ENCODE measurements at regions not wholly inside any gene's neighbourhood (a gene's known extent, or its start where the extent isn't known, plus 50 kb on each side); places are given as distances from the start of the nearest gene placed in this dataset.
"Not testable (repeated sequence)": the region's sequence is repeated elsewhere in the genome, so short reads cannot be mapped to it uniquely, and the experiment has no call there.

DNA sequence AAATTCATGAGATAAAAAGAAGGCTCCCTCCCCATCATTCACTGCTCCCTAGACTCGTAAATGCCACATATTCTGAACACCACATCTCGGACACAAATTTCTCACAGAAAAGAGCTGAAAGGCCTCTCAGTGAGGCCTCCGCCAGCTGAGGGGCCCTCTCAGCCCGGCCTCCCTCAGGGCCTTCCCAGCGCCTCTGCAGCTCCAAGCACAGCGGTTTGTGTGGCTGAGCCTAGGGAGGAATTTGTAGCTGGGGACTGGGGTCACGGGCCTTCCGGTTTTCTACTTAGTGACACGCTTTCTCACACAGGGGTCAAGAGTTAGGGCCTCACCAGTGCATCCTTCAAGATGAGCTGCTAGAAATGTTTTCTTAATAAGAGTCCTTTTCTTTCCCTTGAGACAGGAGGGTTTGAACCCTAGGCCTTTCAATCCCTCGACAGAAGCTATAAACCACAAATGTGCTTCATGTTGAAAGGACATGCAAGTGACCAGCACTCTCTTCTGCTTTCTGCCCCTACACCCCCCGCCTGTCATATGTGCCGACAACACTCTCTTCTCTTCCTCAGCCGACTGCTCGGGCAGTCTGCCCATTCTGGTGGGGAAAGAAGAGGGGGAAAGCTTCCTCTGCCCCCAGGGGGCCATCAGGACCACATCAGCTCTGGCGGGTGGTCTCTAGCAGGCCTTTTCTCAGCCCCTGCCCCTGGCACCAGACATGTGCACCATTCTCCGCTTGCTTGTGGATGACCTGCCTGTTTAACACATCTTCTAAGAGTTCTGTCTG lies 104.9 kb downstream of the CHIC2 start:
- DNase-seq (ENCODE audit: low read depth in 2 of 2): no peak

DNA sequence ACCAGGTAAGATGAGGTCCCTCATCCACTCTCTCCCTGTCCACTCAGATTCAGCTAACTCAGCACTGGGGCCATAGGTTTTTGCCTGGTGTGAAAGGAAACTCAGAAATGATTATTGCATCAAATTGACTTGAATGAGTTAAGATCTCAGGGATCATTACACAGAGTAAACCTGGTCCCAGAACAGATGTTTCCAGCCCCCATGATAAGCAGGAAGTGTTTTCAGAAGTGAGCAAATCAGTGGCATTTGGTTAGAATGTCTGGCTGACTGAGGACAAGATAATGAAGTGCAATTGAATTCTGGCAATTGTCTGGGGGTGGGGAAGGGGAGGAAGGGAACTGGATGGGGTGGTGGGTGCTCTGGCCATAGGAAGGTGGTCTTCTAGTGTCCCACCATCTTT lies 108.0 kb downstream of the CHIC2 start:
- no peak for DNase-seq (ENCODE audit: low read depth in 2 of 2)

GRCh38 chr4:53956053-53956452 lies 108.4 kb downstream of the CHIC2 start:
- DNase-seq (ENCODE audit: low read depth in 2 of 2): no peak

- DNase-seq (ENCODE audit: low read depth in 2 of 2): no peak
Measured at GRCh38 chr4:53951414-53951813, 113.0 kb downstream of the CHIC2 start.

GRCh38 chr4:53943345-53944085 lies 120.9 kb downstream of the CHIC2 start:
- no peak for DNase-seq (ENCODE audit: low read depth in 2 of 2)

DNA sequence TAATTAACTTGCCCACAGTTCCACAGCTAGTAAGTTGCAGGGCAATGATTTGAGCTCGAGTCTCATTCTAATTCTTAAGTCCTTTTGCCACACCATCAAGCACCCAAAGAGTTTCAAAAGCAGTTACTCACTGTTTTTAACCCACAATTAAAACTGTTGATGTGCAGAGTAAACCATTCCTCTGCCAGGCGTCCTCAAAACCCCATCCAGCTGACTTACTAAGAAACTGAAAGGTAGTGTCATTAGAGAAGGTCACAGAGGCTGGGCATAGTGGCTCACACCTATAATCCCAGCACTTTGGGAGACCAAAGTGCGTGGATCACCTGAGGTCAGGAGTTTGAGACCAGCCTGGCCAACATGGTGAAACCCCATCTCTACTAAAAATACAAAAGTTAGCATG lies 121.7 kb downstream of the CHIC2 start:
- no peak for DNase-seq (ENCODE audit: low read depth in 2 of 2)

DNA sequence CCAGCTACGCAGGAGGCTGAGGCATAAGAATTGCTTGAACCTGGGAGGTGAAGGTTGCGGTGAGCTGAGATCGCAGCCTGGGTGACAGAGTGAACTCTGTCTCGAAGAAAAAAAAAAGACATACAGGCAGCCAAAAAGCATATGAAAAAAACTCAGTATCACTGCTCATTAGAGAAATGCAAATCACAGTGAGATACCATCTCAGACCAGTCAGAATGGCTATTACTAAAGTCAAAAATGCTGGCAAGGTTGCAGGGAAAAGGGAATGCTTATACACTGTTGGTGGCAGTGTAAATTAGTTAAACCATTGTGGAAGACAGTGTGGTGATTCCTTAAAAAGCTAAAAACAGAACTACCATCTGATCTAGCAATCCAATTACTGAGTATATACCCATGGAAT lies 123.1 kb downstream of the CHIC2 start:
- DNase-seq (ENCODE audit: low read depth in 2 of 2): no peak

DNA sequence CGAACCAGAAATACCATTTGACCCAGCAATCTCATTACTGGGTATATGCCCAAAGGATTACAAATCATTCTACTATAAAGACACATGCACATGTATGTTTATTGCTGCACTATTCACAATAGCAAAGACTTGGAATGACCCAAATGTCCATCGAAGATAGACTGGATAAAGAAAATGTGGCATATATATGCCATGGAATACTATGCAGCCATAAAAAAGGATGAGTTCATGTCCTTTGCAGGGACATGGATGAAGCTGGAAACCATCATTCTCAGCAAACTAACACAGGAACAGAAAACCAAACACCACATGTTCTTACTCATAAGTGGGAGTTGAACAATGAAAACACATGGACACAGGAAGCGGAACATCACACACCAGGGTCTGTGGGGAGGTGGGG lies 124.5 kb downstream of the CHIC2 start:
- not testable (repeated sequence) for DNase-seq (ENCODE audit: low read depth in 2 of 2)

- no peak for DNase-seq (ENCODE audit: low read depth in 2 of 2)
Measured at GRCh38 chr4:53937918-53938317, 126.5 kb downstream of the CHIC2 start.

DNA sequence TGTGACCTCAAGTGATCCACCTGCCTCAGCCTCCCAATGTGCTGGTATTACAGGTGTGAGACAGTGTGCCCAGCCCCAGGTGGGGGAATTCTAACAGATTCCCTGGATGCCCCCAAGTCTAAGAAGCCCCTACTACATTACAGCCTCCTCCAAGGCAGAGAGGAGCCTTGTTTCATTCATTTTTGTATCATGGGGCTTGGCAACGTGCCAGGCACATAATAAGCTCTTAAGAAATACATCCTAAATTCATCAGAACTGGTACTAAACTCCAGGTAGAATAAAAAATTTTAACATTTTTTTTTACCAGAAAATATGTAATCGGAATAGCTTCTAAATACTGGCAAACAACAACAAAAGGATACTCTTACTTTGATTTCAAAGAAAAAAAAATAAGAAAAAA lies 127.1 kb downstream of the CHIC2 start:
- DNase-seq (ENCODE audit: low read depth in 2 of 2): no peak

DNA sequence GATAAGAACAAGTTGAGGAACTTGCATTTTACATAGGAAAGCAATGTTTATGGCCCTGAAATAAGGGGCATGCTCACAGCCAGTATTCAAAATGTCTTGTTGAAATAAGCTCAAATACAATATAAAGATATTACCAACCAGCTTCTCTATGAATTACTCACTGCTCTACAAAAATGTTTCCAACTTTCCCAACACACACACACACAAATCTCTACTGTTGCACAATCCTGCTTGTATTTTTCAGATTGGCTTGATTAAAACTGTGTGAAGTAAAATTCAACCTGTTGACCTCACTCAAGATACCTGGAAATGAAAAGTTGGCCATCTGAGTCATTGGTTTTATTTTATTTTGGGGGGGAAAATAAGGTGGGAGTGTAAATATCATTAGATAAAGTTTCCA lies 128.6 kb downstream of the CHIC2 start:
- no peak for DNase-seq (ENCODE audit: low read depth in 2 of 2)

DNA sequence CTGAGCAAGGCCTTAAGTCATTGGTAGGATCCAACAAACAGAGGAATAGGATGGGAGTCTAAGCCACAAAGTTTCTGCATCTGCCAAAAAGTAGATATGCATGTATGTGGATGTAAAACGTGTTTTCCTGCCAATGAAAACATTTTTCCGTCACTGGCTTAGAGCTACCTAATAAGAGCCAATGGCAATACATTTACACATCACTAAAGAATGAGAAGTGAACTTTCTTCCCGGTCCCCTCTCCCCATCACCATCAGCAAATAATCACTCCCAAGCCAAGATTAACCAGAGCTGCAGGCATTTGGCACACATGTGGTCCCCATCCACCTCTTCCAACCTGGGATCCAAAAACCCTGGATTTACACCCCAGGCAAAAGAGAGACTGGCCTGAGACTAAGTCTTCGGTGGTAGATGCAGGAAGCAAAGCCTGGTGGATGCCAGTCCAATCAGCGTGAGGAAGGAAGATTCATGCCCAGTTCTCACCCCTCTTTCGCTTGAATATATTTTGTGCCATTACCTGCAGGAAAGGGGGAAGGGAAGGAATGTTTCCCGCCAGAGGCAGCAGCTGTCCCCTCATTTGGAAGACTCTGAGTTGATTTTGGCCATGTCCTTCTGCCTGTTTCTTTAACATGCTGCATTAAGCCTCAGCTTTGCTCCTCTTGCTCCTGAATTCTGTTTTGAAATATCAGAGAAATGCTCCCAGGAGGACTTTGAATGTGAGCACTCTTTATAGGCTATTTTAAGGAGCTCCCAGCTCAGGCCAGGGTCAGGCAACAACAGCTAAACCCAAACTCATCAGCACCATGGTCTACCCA lies 131.4 kb downstream of the CHIC2 start:
- DNase-seq (ENCODE audit: low read depth in 2 of 2): no peak

DNA sequence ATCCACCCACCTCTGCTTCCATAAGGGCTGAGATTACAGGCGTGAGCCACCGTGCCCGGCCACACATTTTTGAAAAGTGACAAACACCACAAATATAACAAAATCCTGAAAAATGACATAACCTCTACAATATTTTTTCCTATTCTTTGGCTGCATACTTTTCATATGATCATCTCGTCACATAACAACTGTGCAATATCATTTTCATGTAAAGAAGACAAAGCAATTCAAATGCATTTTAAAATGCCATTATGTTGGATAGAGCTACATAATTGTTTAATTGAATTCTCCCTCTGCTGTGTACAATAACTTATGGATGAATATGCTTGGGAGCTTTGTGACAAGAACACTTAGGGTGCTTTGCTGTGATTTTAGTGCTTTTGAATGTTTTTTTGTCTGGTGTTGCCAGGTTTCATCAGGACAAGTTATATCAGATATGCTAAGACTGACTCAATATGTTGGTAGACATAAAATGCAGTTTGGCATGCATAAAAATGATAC lies 132.9 kb downstream of the CHIC2 start:
- no peak for DNase-seq (ENCODE audit: low read depth in 2 of 2)

DNA sequence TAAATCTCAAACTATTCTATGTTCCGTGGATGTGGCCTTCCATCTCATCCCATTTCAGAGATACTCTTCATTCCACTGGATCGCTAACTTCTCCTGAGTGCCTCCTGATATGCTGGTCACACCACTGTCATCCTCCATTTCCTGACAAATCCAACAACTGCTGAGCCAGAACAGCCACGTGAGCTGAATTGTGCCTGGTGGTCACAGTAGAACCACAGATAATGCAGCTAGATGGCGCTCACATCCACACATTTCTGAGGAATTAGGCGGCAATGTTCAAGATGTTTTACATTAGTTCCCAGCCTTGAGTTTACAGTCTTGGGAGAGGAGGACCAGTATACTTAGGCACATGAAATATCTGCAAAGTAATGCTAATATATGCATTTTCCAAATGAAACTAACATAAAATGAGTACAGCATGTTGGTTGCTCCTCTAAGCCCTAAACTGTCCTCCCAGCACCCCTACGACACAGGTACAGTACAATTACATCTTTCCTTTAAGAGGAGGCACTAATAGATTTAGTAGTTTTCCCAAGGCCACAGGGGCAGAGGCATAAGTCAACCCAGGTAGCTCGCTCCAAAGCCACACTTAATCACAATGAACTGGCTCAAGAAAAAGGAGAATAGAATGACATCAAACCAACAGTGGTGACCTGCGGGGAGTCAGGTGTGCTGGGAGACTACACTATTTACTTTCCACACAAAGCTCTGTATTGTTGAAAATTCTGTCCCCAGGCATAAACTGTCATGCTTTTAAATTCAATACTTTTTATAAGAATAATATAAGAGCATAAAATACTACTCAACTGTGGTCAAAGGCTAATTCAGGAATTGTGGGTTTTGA lies 134.2 kb downstream of the CHIC2 start:
- DNase-seq (ENCODE audit: low read depth in 2 of 2): peak in 1 of 2 donors; percentile 43

GRCh38 chr4:53929311-53929710 lies 135.1 kb downstream of the CHIC2 start:
- DNase-seq (ENCODE audit: low read depth in 2 of 2): no peak

DNA sequence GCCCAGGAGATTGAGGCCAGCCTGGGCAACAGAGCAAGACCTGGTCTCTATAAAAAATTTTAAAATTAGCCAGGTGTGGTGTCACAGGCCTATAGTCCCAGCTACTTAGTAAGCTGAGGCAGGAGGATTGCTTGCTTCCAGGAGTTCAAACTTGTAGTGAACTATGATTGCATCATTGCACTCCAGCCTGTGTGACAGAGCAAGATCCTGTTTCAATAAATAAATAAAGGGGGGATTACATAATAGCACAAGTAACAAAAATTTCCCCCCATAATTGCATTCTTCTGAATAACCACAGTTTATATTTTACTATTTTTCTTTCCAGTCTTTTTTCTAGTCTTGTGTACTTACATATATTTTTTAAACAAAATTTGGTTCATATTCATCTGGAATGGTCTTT lies 135.6 kb downstream of the CHIC2 start:
- no peak for DNase-seq (ENCODE audit: low read depth in 2 of 2)

DNA sequence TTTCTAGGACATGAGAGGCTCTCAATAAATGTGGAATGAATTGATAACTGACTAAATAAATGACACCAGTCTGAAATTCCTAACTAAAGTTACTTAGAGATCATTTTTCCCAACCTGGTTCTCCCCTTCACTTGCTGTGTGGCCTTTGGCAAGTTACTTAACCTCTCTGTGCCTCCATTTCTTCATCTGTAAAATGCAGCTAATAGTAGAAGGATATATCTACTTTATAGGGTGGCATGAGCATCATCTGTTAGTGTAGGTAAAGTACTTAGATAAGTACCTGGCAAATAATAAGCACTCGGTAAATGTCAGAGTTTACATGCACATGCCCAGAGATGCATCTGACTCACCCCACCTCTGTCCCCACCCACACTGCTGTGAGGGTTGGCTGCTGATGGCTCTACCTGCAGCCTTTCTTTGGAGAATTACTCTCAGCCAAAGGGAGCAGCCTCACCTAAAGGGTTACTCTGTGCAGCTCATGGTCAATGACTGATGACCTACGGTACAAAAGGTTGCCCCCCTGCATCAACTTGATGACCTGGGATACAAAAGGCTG lies 139.3 kb downstream of the CHIC2 start:
- no peak for DNase-seq (ENCODE audit: low read depth in 2 of 2)

DNA sequence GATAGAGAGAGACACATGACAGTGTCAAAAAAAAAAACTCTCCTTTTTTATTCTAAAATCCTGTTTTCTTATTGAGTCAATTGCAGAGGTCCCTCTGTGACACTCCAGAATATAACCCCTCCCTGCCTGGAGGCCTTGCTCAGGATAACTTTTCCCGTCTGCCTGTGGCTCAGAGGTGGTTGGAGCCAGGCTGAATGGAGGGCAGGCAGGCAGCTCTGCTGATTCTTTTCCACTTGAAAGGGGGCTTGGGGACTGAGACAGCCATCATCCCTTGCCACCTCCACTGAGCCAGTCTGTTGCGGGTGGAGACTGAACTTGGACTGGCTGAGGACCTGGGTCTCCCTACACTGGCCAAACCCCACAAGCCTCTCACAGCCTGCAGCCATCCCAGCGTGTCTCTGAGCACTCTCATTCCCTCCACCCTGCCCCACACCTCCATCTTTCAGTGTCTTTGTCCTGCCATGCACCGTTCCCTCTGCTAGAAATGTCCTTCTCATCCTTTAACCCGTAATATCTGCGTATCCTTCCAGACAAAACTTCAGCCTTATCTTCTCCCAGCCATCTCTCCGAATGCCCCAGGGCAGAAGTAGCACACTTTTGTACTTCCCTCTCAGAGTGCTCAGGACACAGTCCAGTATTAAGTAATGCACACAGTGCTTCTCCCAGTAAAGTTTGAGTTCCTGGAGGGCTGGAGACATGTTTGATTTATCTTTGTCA lies 139.9 kb downstream of the CHIC2 start:
- DNase-seq (ENCODE audit: low read depth in 2 of 2): no peak

DNA sequence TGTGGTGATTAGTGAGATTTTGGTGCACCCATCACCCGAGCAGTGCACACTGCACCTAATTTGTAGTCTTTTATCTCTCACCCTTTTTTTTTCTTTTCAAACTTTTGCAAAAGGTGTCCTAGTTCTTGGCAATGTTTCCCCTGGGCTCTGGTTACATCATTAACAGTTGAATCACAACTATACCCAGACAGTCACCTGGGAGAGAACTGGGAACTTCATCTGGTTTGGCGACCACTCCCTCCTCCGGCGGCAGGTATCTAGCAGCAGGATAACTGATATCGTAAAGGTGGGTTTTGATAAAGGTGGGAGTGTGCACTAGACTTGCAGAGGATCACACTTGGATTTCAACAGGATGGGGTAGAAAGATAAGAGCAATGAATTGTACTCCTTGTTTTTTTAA lies 140.5 kb downstream of the CHIC2 start:
- no peak for DNase-seq (ENCODE audit: low read depth in 2 of 2)

GRCh38 chr4:53921856-53922255 lies 142.5 kb downstream of the CHIC2 start:
- no peak for DNase-seq (ENCODE audit: low read depth in 2 of 2)

All from stimulated activated CD4-positive, alpha-beta T cell treated with anti-CD3 and anti-CD28 coated beads, Interleukin-15, amount 100 ng/mL, for 48 hours (primary cell).